ENCODE measurements at regions not wholly inside any gene's neighbourhood (a gene's known extent, or its start where the extent isn't known, plus 50 kb on each side); places are given as distances from the start of the nearest gene placed in this dataset.

DNA sequence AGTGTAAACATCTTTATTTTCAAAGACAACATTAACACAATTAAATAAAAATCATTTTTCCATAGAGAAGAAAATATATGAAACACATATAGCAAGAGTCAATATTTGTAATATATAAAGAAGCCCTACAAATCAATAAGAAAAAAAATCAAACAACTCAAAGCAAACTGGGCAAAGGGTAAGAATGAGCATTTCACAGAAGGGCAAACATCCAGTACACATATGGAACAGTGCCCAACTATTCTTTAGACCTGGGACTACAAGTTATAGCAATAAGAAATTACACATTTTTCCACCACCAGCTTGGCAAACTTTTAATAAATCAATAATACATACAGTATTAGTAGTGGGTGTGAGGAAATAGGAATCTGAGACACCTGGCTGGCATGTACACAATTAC, 324.1 kb downstream of the CYP26B1 start:
- TF ChIP-seq, protein P1, sequence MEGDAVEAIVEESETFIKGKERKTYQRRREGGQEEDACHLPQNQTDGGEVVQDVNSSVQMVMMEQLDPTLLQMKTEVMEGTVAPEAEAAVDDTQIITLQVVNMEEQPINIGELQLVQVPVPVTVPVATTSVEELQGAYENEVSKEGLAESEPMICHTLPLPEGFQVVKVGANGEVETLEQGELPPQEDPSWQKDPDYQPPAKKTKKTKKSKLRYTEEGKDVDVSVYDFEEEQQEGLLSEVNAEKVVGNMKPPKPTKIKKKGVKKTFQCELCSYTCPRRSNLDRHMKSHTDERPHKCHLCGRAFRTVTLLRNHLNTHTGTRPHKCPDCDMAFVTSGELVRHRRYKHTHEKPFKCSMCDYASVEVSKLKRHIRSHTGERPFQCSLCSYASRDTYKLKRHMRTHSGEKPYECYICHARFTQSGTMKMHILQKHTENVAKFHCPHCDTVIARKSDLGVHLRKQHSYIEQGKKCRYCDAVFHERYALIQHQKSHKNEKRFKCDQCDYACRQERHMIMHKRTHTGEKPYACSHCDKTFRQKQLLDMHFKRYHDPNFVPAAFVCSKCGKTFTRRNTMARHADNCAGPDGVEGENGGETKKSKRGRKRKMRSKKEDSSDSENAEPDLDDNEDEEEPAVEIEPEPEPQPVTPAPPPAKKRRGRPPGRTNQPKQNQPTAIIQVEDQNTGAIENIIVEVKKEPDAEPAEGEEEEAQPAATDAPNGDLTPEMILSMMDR (conservative IDR thresholded peaks at IDR 0.05; ENCODE audit: low read depth, low read length) = no peak
- no peak for TF ChIP-seq EZH2 (IDR thresholded peaks at IDR 0.05; ENCODE audit: borderline replicate concordance, low read depth, low read length, poor library complexity, severe bottlenecking)

Data from A673 (cell line).